HL-60 (cell line): ENCODE measurements at regions not wholly inside any gene's neighbourhood (a gene's known extent, or its start where the extent isn't known, plus 50 kb on each side); places are given as distances from the start of the nearest gene placed in this dataset.

Experiments used
- DNase-seq, 2 experiments: peaks; one replicate each; pipeline ENCODE4 v3.0.0-alpha.2; 2010 to 2020; ENCODE audit warnings: low read depth in 1 of 2, low spot score in 1 of 2
- H3K27ac ChIP-seq: fragments of 250-450 bp; sonication (Bioruptor Pico); replicated peaks from 2 replicates; pipeline ENCODE4 v1.5.1; 2020; ENCODE audit warnings: mild to moderate bottlenecking, moderate library complexity
- H3K27me3 ChIP-seq: fragments of 250-450 bp; sonication (Bioruptor Pico); 2 replicates; pipeline ENCODE4 v1.5.1; 2021; ENCODE audit warnings: mild to moderate bottlenecking, moderate library complexity; ENCODE audit not compliant: insufficient read depth, poor library complexity, severe bottlenecking
- H3K4me3 ChIP-seq: replicated peaks from 2 replicates; pipeline ENCODE4 v1.5.1; 2011; ENCODE audit warnings: mild to moderate bottlenecking, control low read depth, low read length; ENCODE audit not compliant: insufficient read depth
- CTCF ChIP-seq: IDR thresholded peaks from one replicate; pipeline ENCODE4 v1.5.1; 2011; ENCODE audit warnings: low read length, control low read depth, inconsistent platforms; ENCODE audit not compliant: insufficient read depth
- GABPA ChIP-seq: IDR thresholded peaks from 2 replicates; pipeline ENCODE4 v1.6.1; 2012; ENCODE audit warnings: low read depth
- POLR2AphosphoS5 ChIP-seq: IDR thresholded peaks from 2 replicates; pipeline ENCODE4 v1.6.1; 2012; ENCODE audit warnings: low read depth
- REST ChIP-seq: IDR thresholded peaks from 2 replicates; pipeline ENCODE4 v1.6.1; 2012; ENCODE audit warnings: low read depth; ENCODE audit not compliant: insufficient replicate concordance
- SPI1 ChIP-seq: IDR thresholded peaks from 2 replicates; pipeline ENCODE4 v1.6.1; 2012; ENCODE audit warnings: low read depth, mild to moderate bottlenecking, borderline replicate concordance

DNA sequence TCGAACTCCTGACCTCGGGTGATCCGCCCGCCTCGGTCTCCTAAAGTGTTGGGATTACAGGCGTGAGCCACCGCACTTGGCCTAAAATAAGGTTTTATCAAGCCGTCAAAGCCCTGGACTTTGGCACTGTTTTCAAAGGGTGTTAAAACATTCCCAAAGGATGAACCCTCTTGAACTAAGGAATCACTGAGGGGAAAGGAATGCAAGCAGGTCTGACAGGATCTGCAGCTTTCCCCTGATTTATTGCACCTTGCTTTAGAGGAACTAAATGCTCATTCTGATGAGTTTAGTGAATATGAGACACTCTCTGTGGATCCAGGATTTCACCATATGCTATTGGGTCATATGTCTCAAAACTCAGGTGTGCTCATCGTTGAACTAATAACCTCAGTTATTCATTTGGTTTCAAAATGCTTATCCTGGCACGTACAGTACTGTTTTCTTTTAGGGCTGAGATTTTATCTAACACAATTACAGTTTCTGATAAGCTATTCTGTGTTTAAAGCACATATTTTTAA, 63.0 kb upstream of the TSC22D2 start:
- H3K4me3 ChIP-seq, result no peak overlapping the region
- no peak for DNase-seq
- TF ChIP-seq GABPA (no peak), POLR2AphosphoS5 (no peak), CTCF (no peak), REST (no peak), SPI1 (no peak)
- no peaks in the 10 kb centered on the region for H3K27me3 ChIP-seq
- no peak overlapping the region for H3K27ac ChIP-seq

DNA sequence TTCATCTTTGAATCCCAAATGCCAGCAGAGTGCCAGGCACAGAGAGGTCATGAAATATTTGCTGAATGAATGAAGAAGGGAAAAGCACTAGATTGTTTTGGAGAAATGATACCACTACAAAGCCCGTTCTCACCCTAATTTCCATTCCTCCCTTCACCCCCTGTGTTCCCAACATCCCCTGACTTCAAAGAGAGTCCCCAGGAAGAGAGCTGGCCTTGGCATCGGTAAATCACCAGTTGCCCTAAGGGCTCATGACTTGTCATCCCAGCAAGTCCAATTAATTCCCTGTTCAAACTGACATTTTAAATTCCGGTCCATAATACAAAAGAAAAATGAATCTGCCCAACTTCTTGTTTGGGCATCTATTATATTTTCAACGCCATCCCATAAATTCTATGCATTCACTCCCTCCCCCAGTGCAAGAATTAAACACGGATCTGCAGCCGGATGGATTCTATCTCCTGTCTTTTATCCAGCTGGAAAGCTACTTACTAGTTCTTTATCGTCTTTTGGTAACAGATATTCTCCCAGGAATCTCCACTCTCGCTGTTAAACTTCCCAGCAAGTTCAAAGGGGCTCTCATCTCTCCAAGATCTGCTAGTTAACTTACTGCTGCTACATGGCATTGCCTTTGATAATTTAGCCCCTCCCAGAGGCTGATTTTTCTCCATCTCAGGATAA, 63.9 kb upstream of the TSC22D2 start:
- H3K4me3 ChIP-seq, result no peak overlapping the region
- no peak for DNase-seq
- H3K27me3 ChIP-seq, result peaks cover 2% of the 10 kb centered on the region
- H3K27ac ChIP-seq, result no peak overlapping the region
- TF ChIP-seq SPI1, result no peak
- no peak for TF ChIP-seq POLR2AphosphoS5
- TF ChIP-seq CTCF, result no peak
- no peak for TF ChIP-seq REST
- no peak for TF ChIP-seq GABPA

- Histone ChIP-seq H3K27me3 (peaks cover 11% of the 10 kb centered on the region), H3K4me3 (no peak overlapping the region), H3K27ac (no peak overlapping the region)
- TF ChIP-seq CTCF (no peak), REST (no peak), POLR2AphosphoS5 (no peak), SPI1 (no peak), GABPA (no peak)
- DNase-seq, result no peak
Measured at GRCh38 chr3:150342896-150343467, 65.1 kb upstream of the TSC22D2 start.
